D341Med (cell line): ENCODE measurements at regions not wholly inside any gene's neighbourhood (a gene's known extent, or its start where the extent isn't known, plus 50 kb on each side); places are given as distances from the start of the nearest gene placed in this dataset.

ENCODE experiments used
- DNase-seq: peaks from one replicate; pipeline ENCODE4 v3.0.0; 2012; ENCODE audit warnings: low spot score

DNA sequence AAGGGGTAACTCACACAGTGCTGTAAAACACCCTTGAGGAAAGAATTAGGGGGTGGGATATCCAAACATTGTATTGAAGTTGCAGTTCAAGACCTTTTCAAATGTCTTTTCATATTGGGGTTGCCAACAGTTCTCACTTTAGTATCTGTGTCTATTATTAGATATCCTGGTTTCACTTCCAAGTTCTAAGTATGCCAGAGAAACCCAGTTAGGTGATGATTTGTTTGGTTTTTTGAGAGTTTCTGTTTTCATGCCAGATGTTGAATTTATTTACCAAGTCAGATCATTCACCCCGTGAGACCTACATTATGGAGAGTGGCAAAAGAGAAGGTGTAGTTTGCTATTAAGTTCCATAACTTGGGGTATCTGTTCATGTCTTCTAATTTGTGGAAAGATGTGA is 64.5 kb downstream of the C9orf152 start:
- no peak for DNase-seq

DNA sequence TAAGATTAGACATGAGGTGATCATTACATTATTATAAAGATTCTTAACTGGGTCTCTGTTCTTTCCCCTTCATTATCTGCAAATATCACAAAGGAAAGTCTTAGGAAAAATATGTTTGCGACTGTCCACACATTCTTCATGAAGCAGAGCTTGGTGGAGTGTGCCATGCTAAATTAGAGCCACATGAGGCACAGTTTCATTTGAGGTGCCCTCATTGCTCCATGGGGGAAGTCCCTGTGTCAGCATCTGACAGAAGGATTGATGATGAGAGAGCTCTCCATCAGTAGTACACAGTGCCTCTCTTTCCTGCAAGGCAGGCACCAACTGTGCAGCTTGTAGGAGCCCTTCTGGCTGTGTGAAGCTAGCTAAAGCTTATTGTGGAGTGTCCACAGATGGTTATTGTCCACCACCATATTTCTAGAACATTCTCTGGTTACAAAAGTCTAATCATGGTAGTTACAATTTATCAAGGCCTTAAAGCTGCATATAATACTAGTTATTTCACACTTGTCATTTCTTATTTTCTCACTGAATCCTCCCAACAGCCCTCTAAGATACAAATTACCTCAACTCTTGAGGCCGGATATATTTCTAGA is 63.9 kb downstream of the C9orf152 start:
- no peak for DNase-seq

DNA sequence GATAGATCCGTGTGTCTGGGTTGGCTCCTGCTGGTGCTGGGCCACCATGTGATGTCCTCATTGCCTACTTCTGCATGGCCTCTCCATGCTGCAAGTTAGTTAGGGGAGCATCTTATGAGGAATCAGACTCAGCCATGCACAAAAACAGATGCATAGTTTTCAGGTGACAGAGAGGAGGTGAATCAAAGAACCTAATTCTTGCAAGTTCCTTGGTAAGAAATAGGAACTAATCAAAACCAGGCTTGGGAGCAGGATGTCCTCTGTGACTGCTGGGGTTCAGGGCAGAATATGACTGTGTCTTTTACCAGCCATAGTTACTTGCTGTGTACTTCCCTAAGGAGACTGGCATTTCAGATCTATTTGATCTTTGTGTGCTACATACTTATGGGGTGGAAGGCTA is 61.6 kb downstream of the C9orf152 start:
- DNase-seq: no peak

DNA sequence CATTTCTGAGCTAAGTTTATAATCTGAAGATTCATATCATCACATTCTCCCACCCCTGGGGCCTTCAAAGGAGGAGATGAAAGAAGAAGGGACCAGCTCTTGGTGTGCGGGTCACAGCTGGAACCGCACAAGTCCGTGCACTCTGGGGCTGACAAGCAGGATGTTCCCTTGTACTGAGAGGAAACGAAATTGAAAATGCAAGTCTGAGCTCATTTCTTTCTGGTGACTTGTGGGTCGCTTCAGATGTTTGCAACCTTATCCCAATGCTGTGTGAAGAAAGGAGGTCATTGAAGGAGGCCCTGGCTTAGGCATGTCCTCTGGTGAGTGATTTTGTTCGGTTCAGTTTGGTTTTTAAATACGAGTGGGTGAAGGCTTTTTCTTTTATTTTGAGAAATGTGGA is 59.6 kb downstream of the C9orf152 start:
- DNase-seq: no peak

DNA sequence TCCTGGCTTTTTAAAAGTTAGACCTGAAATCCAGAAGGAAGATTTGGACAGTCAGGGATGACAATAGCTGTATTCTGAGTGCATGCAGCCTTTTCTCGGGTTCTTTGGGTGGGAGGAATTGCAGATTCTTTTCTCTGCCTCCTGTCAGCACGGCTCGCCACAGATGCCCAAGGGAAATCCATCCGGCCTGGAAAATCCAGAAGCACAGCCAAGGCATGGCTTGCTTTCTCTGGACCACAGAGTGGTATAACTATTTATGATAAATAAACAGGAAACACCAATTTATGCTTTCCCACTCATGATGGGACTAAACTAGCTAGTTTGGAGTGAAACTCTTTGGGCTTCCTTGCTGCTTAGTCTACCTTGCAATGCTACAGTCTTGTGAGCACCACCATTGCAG is 59.1 kb downstream of the C9orf152 start:
- DNase-seq: no peak
